ENCODE measurements at regions not wholly inside any gene's neighbourhood (a gene's known extent, or its start where the extent isn't known, plus 50 kb on each side); places are given as distances from the start of the nearest gene placed in this dataset.

DNA sequence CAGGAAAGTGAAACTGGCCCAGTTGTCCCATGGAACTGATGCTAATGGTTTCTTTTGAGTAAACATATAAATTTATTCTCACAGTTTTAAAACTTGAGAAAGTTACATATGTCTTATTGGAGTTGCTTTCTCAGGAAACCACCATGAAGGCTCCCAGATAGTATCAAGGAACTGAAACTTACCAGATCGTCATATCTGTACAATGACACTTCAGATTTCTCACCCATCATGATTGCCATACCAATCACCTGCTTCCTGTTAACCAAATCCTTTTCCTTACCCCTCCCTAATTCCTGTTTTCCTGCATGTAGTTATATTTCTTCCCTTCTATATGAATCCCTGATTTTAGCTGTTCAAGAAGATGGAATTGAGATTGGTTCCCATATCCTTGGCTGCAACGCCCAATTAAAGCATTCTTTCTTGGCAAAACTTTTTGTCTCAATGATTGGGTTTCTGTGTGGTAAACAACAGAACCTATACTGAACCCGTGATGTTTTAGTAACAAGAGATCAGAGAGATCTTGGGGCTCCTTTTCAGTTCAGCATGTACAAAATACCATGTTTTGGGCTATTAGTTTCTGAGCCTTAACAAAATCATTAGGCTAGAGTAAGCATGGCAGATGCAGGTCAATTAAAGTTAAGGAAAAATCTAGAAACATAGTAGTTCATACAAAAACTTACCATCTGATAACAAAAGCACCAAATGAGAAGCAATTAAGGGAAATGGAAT, 781.3 kb upstream of the MIR17HG start:
- H3K36me3 ChIP-seq (ENCODE audit: insufficient read depth) = no peaks in the 10 kb centered on the region
- no peak overlapping the region for H2AFZ ChIP-seq
- H3K27ac Mint-ChIP-seq = no peak overlapping the region
- H3K36me3 Mint-ChIP-seq (ENCODE audit: low read depth) = no peaks in the 10 kb centered on the region
- ATAC-seq (no peak), DNase-seq (ENCODE audit: low spot score) (no peak)
- no peaks in the 10 kb centered on the region for H3K4me1 Mint-ChIP-seq
- no peaks in the 10 kb centered on the region for H4K20me1 ChIP-seq (replicated peaks; ENCODE audit: insufficient read depth)
- H3K4me3 ChIP-seq = no peak overlapping the region
- no peak overlapping the region for H3K4me3 Mint-ChIP-seq
- TF ChIP-seq EZH2 (IDR thresholded peaks at IDR 0.05; ENCODE audit: low read depth, unreplicated experiment) (no peak), POLR2AphosphoS5 (IDR thresholded peaks at IDR 0.05; ENCODE audit: low read depth) (no peak), ZNF114 (CRISPR knock-in tag; IDR thresholded peaks at IDR 0.05) (no peak), NANOG (IDR thresholded peaks at IDR 0.05; ENCODE audit: borderline replicate concordance) (no peak), ZNF331 (CRISPR knock-in tag; IDR thresholded peaks at IDR 0.05; ENCODE audit: low read depth) (no peak), CREB1 (CRISPR knock-in tag; IDR thresholded peaks at IDR 0.05; ENCODE audit: low read depth) (no peak), JUNB (IDR thresholded peaks at IDR 0.05; ENCODE audit: unreplicated experiment) (no peak), STAT1 (IDR thresholded peaks at IDR 0.05; ENCODE audit: unreplicated experiment) (no peak), EZH2phosphoT487 (IDR thresholded peaks at IDR 0.05; ENCODE audit: unreplicated experiment) (no peak)
- TF ChIP-seq, protein P1, sequence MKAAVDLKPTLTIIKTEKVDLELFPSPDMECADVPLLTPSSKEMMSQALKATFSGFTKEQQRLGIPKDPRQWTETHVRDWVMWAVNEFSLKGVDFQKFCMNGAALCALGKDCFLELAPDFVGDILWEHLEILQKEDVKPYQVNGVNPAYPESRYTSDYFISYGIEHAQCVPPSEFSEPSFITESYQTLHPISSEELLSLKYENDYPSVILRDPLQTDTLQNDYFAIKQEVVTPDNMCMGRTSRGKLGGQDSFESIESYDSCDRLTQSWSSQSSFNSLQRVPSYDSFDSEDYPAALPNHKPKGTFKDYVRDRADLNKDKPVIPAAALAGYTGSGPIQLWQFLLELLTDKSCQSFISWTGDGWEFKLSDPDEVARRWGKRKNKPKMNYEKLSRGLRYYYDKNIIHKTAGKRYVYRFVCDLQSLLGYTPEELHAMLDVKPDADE (IDR thresholded peaks at IDR 0.05) = no peak
- TF ChIP-seq, protein P2, sequence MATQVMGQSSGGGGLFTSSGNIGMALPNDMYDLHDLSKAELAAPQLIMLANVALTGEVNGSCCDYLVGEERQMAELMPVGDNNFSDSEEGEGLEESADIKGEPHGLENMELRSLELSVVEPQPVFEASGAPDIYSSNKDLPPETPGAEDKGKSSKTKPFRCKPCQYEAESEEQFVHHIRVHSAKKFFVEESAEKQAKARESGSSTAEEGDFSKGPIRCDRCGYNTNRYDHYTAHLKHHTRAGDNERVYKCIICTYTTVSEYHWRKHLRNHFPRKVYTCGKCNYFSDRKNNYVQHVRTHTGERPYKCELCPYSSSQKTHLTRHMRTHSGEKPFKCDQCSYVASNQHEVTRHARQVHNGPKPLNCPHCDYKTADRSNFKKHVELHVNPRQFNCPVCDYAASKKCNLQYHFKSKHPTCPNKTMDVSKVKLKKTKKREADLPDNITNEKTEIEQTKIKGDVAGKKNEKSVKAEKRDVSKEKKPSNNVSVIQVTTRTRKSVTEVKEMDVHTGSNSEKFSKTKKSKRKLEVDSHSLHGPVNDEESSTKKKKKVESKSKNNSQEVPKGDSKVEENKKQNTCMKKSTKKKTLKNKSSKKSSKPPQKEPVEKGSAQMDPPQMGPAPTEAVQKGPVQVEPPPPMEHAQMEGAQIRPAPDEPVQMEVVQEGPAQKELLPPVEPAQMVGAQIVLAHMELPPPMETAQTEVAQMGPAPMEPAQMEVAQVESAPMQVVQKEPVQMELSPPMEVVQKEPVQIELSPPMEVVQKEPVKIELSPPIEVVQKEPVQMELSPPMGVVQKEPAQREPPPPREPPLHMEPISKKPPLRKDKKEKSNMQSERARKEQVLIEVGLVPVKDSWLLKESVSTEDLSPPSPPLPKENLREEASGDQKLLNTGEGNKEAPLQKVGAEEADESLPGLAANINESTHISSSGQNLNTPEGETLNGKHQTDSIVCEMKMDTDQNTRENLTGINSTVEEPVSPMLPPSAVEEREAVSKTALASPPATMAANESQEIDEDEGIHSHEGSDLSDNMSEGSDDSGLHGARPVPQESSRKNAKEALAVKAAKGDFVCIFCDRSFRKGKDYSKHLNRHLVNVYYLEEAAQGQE (IDR thresholded peaks at IDR 0.05; ENCODE audit: unreplicated experiment) = no peak
- TF ChIP-seq, protein P3, sequence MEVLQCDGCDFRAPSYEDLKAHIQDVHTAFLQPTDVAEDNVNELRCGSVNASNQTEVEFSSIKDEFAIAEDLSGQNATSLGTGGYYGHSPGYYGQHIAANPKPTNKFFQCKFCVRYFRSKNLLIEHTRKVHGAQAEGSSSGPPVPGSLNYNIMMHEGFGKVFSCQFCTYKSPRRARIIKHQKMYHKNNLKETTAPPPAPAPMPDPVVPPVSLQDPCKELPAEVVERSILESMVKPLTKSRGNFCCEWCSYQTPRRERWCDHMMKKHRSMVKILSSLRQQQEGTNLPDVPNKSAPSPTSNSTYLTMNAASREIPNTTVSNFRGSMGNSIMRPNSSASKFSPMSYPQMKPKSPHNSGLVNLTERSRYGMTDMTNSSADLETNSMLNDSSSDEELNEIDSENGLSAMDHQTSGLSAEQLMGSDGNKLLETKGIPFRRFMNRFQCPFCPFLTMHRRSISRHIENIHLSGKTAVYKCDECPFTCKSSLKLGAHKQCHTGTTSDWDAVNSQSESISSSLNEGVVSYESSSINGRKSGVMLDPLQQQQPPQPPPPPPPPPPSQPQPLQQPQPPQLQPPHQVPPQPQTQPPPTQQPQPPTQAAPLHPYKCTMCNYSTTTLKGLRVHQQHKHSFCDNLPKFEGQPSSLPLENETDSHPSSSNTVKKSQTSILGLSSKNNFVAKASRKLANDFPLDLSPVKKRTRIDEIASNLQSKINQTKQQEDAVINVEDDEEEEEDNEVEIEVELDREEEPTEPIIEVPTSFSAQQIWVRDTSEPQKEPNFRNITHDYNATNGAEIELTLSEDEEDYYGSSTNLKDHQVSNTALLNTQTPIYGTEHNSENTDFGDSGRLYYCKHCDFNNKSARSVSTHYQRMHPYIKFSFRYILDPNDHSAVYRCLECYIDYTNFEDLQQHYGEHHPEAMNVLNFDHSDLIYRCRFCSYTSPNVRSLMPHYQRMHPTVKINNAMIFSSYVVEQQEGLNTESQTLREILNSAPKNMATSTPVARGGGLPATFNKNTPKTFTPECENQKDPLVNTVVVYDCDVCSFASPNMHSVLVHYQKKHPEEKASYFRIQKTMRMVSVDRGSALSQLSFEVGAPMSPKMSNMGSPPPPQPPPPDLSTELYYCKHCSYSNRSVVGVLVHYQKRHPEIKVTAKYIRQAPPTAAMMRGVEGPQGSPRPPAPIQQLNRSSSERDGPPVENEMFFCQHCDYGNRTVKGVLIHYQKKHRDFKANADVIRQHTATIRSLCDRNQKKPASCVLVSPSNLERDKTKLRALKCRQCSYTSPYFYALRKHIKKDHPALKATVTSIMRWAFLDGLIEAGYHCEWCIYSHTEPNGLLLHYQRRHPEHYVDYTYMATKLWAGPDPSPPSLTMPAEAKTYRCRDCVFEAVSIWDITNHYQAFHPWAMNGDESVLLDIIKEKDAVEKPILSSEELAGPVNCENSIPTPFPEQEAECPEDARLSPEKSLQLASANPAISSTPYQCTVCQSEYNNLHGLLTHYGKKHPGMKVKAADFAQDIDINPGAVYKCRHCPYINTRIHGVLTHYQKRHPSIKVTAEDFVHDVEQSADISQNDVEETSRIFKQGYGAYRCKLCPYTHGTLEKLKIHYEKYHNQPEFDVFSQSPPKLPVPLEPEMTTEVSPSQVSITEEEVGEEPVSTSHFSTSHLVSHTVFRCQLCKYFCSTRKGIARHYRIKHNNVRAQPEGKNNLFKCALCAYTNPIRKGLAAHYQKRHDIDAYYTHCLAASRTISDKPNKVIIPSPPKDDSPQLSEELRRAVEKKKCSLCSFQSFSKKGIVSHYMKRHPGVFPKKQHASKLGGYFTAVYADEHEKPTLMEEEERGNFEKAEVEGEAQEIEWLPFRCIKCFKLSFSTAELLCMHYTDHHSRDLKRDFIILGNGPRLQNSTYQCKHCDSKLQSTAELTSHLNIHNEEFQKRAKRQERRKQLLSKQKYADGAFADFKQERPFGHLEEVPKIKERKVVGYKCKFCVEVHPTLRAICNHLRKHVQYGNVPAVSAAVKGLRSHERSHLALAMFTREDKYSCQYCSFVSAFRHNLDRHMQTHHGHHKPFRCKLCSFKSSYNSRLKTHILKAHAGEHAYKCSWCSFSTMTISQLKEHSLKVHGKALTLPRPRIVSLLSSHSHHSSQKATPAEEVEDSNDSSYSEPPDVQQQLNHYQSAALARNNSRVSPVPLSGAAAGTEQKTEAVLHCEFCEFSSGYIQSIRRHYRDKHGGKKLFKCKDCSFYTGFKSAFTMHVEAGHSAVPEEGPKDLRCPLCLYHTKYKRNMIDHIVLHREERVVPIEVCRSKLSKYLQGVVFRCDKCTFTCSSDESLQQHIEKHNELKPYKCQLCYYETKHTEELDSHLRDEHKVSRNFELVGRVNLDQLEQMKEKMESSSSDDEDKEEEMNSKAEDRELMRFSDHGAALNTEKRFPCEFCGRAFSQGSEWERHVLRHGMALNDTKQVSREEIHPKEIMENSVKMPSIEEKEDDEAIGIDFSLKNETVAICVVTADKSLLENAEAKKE (CRISPR knock-in tag; IDR thresholded peaks at IDR 0.05) = no peak
- TF ChIP-seq, protein P4, sequence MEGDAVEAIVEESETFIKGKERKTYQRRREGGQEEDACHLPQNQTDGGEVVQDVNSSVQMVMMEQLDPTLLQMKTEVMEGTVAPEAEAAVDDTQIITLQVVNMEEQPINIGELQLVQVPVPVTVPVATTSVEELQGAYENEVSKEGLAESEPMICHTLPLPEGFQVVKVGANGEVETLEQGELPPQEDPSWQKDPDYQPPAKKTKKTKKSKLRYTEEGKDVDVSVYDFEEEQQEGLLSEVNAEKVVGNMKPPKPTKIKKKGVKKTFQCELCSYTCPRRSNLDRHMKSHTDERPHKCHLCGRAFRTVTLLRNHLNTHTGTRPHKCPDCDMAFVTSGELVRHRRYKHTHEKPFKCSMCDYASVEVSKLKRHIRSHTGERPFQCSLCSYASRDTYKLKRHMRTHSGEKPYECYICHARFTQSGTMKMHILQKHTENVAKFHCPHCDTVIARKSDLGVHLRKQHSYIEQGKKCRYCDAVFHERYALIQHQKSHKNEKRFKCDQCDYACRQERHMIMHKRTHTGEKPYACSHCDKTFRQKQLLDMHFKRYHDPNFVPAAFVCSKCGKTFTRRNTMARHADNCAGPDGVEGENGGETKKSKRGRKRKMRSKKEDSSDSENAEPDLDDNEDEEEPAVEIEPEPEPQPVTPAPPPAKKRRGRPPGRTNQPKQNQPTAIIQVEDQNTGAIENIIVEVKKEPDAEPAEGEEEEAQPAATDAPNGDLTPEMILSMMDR (conservative IDR thresholded peaks at IDR 0.05; ENCODE audit: low read depth in 2 of 2) = no peak
- H3K4me2 ChIP-seq = no peak overlapping the region
- H3F3A ChIP-seq (replicated peaks; ENCODE audit: low read depth) = no peaks in the 10 kb centered on the region
- no peak overlapping the region for H3K27ac ChIP-seq (ENCODE audit: low read depth)
- H3K4me1 ChIP-seq (ENCODE audit: insufficient read depth) = no peaks in the 10 kb centered on the region
- no peaks in the 10 kb centered on the region for H3K9me3 Mint-ChIP-seq
- H3K27me3 Mint-ChIP-seq (ENCODE audit: insufficient read depth, low read depth, poor library complexity) = no peaks in the 10 kb centered on the region
- no peaks in the 10 kb centered on the region for H3K9me2 ChIP-seq (ENCODE audit: insufficient read depth)
- H3K79me2 ChIP-seq (replicated peaks; ENCODE audit: insufficient read depth) = no peaks in the 10 kb centered on the region
- no peaks in the 10 kb centered on the region for H3K27me3 ChIP-seq (ENCODE audit: insufficient read depth)

All from GM23338 (cell line).